GM19468 (cell line): ENCODE measurements at regions not wholly inside any gene's neighbourhood (a gene's known extent, or its start where the extent isn't known, plus 50 kb on each side); places are given as distances from the start of the nearest gene placed in this dataset.
"Not testable (repeated sequence)": the region's sequence is repeated elsewhere in the genome, so short reads cannot be mapped to it uniquely, and the experiment has no call there.

ENCODE experiments used
- ATAC-seq: cut with Tn5 transposase; IDR thresholded peaks from one replicate; pipeline ENCODE4 v1.9.1; 2021; ENCODE audit warnings: mild to moderate bottlenecking, moderate library complexity, moderate number of reproducible peaks; ENCODE audit not compliant: unreplicated experiment; ENCODE audit errors: extremely low read depth

DNA sequence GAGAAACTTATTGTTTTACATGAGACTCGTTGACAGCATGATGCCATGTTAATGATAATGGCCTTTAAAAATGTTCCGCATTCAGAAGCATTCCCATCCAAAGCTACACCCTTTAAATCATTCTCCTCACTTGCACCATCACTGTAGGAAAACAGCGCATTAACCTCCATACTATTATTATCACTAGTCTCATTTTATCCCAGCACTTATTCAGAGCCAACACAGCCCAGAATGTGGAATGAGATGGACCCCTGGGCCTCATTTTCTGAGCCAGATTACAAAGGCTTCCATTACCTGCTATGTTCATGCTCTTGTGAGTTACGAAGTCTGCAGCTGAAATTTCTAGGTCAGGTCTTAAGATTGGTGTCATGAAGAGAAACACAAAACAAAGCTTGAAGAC, 159.4 kb downstream of the HS3ST3A1 start:
- no peak for ATAC-seq

DNA sequence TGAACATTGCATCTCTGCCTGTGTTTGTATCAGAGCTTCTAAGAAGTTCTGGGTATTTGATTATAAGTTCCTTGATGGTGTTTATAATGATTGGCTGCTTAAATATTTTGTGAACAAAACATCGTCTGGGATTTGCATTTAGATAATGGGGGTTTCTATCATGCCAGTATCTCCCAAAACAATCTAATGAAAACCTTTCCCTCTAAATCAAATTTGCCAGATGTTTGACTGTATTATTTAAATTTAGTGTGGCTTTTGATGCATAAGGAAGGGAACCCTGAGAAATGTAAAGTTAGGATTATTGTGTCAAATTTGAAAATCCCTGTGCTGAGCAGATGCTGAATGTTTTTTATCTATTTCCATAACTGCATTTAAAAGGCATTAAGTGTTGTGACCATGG, 159.9 kb downstream of the HS3ST3A1 start:
- no peak for ATAC-seq

DNA sequence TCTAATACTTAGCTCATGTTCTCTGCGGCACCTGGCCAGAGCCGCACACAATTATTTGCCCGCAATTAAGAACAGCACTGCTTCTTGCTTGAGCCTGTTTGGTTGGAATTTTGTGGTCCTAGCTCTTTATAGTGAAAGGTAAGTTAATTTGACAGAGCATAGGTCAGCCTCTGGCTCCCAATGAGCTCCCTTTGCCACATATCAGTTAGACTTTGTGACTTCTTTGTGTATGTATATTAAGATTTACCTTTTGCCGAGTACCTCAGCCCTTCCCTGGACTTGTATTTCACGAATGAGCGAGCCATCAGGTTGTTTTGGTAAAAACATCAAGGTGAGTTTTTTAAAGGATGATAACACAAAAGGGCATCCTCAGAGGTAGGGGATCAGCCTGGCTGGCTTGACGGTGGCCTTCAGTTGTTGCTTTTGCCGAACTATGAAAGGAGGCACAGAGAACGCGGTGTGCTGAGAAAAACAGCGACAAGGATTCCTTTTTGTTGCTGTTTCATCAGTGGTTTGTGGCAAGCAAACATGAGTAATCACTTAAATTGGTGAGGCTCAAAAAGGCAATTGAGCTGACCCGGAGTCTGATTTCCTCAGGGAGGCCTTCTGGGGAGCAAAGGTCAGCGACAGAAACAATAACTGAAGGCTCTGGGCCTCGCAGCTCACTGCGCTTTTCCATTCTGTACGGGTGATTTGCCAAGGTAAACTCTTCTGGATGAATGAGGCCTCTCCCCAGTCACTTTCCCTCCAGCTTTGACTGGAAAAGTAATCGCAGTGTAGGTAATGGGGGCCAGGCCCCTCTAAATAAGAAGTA, 163.6 kb downstream of the HS3ST3A1 start:
- no peak for ATAC-seq

DNA sequence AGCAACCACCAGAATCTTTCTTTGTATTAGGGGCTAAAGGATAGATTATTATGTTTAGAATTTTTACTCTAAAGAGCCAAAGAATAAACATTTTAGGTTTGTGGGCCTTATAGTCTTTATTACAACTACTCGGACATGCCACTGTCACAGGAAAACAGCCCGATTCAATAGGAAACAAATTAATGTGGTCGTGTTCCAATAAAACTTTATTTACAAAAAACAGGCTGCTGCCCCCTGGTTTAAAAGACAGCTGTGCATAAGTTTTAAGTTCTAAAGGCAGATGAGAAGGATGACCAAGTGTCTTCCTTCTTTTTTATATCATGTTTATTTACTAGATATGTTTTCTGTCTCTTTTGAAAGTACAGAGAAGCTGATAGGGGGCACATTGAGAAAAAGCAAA, 166.5 kb downstream of the HS3ST3A1 start:
- ATAC-seq: no peak

DNA sequence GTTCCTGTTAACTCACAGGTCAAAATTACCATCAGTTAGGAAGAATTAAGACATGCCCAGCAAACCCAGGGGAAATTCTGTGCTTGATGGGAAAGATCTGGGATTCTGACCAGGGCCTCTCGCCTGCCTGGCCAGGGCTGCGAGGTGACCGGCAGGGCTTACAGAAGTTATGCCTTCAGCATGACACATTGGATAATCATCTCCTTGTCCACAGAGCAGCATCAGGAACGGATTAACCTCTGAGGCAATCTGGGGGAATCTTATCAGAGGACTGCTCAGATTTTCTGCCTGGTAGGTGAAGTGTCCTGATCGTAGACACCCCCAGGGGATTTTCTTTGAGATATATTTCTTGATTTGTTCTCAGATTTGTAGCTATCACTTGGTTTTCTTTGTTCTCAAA, 172.5 kb downstream of the HS3ST3A1 start:
- ATAC-seq: no peak

DNA sequence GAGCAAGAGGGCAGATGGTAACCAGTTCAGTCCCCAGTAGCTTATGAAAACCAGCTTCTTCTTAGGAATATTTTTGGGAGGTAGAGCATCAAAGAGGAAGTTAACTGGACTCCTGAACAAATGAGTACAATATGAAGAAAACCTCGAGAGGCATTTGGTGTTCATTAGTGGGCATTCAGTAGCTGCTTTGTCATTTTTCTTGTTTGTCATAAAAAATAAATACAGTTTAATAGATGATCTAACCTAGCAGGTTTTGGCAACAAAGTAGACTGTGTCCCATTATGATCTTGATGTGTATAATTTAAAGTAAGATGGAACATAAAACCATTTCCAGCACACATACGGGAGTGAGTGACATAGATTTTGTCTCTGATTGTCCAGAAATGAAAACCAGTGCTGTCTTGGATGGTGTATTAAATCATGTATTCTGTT, 173.1 kb downstream of the HS3ST3A1 start:
- ATAC-seq: no peak

DNA sequence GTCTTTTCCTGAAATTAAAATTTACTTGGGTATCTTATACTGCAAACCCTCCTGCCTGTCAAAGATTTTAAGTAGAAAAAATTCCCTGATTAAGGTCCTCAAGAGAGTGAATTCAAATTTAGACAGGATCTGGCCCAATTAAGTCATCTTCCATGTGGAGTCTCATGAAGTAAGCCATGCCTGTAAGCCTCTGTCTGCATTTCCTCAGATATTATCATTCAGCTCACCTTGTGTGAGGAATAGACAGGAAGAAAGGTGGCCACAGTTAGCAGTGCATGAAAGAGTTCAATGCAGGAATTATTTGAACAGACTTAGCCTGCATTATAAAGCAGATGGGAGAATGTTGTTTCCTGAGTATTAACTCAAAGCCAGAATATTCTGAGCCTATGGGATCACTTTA, 174.7 kb downstream of the HS3ST3A1 start:
- no peak for ATAC-seq

DNA sequence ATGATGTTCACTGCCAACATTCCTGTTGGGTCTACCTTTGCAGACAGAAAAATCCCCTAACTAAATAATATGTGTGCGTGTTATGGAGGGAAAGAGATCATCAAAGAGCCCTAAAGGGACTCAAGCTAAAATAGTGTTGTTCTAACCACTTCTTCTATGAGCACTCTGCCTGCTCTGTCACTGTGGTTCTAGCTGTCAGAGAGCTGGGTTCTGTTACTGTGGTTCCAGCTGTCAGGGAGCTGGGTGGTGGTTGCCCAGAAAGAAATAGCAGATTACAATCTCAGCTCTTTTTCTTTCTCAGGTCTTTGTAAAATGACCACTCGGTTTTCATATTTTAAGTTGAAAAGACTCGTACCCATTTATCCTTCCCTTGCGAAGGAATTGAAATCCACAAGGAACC, 176.3 kb downstream of the HS3ST3A1 start:
- no peak for ATAC-seq

DNA sequence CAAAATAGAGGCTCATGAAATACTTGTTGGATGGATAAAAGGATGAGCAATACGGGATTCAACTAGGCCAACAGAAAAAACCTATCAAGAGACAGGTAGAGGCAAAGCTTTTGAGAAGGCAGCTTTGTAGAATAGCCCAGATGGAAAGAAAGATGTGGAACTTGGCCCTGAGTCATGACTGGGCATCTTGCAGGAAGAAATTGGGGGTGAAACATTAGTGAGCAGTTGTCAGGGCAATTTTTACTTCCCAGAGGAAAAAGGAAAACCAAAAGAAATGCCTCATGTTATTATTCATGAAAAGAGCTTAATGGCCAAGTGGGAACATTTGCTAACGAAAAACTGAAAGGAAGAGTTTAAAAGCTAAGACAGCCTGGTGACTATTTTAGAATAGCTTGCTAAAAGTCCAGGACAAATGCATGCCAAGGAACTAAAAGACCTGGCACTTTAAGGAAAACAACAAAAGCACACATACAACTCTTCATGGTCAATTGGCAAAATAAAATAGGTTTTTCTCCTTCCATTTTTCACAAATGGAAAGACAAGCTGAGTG, 180.1 kb downstream of the HS3ST3A1 start:
- ATAC-seq: no peak

DNA sequence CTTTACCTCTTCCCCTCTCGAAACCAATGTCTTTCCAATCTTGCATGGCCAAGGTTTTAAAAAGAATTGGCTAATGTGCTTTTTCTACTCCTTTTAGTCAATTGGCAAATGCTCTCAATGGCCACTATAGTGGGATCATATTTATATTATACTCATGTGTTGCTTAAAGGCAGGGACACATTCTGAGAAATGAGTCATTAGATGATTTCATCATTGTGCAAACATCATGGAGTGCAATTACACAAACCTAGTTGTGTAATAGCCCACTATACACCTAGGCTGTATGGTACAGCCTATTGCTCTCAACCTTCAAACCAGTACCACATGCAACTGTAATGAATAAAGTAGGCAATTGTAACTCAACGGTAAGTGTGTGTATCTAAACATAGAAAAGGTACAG, 180.9 kb downstream of the HS3ST3A1 start:
- ATAC-seq: no peak

DNA sequence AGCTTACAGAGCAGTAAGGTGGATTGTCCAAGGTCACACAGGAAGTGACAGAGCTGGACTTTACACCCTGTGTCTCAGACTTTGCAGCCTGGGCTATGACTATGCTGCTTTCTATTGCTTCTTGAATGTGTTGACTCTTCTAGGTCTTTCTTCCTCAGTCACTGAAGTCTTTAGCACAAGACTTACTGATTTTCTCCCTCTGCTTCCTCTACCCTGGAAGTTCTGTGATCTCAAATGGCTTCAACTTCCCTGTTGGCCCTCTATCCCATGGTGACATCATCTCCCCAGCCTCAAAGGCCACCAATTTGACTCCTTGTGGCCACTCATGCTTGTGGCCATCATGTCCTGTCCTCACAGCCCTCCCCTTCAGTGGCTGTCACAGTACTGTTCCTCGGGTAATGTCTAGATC, 181.3 kb downstream of the HS3ST3A1 start:
- ATAC-seq: no peak

DNA sequence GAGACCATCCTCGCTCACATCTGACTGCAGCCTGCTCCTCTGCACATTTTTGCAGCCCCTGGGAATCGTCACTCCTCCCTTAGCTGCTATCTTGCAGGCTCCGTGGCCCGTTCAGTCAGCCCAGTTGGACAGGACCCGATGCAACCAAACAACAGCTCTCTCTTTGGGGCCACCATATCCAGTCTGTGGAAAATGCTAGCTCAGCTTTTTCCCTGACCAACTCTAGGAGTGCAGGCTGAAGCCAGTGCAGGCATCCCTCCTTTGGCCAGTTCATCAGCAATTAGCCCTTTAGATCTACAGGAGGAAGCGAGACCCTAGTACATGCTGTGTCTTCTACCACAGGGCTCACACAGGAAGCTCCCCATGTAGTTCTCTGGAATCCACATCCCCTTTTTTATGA, 182.1 kb downstream of the HS3ST3A1 start:
- ATAC-seq: no peak

DNA sequence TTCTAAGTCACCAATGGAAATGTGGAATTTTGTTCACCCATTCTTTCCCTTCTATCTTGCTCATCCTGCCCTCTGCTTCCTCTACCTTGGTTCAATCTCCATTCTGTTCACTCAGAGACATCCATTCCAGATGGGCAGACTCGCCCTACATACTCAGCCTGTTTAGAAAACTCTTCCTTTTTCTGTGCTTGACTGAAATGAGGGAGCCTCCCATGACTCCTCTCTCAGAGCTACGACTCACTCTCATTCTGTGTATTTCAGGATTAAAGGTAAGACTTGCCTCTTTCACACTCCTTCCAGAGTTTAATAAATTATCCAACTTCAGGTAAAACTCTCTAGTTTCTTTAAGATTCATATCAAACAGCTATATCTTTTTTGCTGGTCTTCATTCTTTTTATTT, 182.8 kb downstream of the HS3ST3A1 start:
- no peak for ATAC-seq

DNA sequence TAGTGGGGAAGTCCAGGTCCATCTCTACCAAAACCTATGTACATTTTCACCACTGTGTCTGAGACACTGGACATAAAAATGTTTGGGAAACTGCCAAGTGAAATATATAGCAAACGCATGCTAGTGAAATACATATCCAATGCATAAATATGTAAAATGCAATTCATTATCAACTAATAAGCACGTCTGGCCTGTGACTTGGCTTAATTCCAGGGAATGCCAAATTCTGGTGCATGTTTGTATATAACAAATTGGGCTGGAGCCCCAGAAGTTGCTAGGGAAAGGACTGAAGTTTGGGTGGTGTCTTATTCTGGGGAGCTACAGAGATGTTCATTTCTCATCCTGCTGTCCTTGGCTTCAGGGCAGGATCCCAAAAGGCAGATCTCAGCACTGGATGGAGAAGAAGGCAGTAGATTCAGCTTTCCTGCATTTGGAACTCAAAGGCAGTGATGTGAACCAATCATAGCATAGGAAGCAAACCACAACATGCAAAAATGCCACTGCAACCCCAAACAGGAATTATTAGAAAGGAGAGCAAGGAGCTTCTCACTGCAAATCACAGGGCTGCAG, 184.3 kb downstream of the HS3ST3A1 start:
- ATAC-seq: no peak

DNA sequence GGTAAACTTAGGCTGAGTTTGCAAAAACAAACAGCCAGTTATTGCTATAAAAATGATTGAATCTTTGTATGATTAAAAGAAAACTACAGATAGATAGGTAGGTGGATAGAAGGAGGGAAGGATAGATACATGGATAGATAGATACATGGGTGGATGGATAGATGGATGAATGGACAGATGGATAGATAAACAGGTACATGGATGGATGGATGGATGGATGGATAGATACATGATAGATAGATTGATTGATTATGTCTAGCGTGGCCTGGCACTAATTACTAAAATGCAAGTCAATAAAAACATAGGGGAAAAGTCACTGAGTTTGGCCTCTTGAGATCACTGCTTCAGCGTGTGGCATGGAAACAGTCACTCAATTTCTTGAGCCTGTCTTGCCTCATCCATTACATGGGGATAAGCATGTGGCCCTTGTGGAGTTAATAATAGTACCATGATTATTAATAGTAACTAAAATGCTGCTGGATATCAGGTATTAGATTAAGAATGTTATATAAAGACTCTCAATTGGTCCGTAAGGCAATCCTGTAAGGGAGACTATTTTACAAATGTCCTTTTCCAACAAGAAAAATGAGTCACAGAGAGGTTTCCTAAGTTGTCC, 184.9 kb downstream of the HS3ST3A1 start:
- no peak for ATAC-seq

DNA sequence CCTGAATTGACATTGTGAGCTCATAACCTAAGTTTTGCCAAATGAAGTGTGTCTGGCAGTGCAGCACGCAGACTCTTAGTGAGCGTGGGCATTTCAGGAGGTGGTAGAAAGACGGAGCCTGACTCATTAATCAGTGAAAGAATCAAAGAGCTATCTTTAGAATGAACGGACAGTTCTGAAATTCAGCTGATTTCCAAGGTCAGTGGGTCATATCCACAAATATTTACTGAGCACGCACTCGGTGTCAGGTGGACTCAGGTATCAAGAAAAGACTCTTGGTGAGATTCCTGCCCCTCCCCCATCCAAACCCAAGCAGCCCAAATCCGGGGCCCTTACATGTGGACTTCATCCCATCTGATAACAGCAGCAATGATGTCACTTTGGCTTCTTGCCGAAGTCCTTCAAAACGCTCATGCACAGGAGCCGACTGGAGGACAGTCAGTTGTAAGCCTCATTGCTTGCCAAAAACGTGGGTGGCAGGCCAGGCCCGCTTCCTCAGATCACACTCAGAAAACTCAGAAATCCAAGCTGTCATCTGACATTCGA, 185.8 kb downstream of the HS3ST3A1 start:
- no peak for ATAC-seq

DNA sequence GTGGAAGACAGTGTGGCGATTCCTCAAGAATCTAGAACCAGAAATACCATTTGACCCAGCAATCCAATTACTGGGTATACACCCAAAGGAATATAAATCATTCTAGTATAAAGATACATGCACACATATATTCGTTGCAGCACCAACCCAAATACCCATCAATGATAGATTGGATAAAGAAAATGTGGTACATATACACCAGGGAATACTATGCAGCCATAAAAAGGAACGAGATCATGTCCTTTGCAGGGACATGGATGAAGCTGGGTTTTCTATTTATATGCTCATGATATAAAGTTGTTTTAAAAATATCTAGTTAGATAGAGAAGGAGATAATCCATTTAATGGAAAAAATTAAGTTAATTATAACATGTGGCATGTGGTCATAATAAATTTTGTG, 186.5 kb downstream of the HS3ST3A1 start:
- ATAC-seq: not testable (repeated sequence)

DNA sequence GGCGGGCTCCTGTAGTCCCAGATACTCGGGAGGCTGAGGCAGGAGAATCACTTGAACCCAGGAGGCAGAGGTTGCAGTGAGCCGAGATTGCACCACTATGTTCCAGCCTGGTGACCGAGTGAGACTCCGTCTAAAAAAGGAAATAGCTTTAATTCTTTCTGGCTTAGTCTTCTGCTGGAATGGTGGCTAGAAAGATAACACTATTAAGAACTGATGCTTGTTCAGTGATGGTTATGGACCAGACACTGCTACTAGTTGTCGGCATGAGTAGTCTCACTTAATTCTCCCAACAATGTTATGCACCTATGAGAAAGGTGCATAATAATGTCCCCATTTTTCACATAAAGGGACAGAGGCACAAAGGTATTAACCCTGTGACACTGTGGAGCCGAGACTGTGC, 188.7 kb downstream of the HS3ST3A1 start:
- no peak for ATAC-seq

DNA sequence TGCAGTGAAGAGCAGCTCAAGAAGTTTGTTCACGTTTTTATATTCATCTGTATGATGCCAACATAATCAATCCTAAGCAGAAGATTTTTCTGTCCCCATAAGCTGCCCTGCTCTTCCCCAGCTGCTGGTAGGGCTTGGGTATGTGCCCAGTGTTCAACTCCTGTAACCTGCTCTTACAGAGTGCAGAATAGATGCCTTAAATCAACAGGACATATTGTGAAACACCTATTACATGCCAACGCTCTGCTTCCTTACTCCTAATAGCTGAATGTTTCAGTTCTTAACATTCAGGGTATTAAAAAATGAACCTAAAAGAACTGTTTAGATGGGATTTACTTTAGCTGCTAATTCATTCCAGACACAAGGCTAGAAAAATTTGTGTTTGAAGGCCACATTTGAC, 190.9 kb downstream of the HS3ST3A1 start:
- no peak for ATAC-seq

DNA sequence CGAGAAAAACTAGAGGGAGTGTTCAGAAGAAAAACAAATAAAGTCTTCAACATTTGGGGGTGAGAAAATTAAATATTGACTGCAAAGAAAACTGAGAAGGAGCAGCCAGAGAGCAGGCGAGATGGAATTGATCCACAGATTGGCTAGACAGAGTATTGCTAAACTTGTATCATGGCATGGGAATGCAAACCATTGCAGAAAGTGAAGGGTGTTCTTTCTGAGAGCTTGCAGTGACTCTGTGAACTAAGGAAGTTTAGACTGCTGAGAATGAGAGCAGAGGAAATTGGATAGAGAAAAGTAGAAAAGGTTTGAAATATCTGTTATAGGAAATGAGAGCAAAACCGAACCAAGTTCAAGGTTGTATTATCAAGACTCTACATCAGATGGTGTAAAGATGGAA, 191.5 kb downstream of the HS3ST3A1 start:
- ATAC-seq: no peak

DNA sequence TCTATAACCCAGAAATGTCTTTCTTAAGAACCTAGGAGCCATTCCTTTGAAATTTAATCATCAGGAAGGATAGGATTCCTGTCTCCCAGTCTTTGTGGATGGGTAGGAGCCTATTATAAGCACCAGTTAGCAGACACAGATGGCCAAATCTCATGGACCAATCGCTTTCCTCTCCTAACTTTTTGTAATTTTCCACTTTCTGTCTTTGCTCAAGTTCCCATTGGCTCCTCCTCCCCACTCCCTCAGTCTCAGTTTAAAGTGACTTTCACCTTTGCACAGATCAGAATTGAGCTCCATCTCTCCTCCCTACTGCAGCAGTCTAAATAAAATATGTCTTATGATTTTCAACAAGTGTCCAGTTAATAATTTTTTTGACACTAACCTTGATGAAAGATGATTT, 192.3 kb downstream of the HS3ST3A1 start:
- no peak for ATAC-seq
